GM23248 (cell line): ENCODE measurements at regions not wholly inside any gene's neighbourhood (a gene's known extent, or its start where the extent isn't known, plus 50 kb on each side); places are given as distances from the start of the nearest gene placed in this dataset.

ENCODE experiments used
- EZH2 ChIP-seq: fragments of 200-600 bp; sonication (generic); IDR thresholded peaks from 2 replicates; pipeline ENCODE4 v1.6.1; 2018; ENCODE audit warnings: antibody characterized with exemption, mild to moderate bottlenecking; ENCODE audit not compliant: insufficient read depth, poor library complexity, severe bottlenecking
- EZH2phosphoT487 ChIP-seq: fragments of 200-600 bp; sonication (generic); IDR thresholded peaks from 2 replicates; pipeline ENCODE4 v1.6.1; 2018; ENCODE audit warnings: antibody characterized with exemption, moderate library complexity, mild to moderate bottlenecking, low read depth; ENCODE audit not compliant: insufficient read depth

- TF ChIP-seq EZH2: no peak
- TF ChIP-seq EZH2phosphoT487: no peak
Measured at GRCh38 chr5:129379406-129379805, 80.7 kb upstream of the ADAMTS19 start.
